IPS-15b (cell line): ENCODE measurements at regions not wholly inside any gene's neighbourhood (a gene's known extent, or its start where the extent isn't known, plus 50 kb on each side); places are given as distances from the start of the nearest gene placed in this dataset.
"Not testable (repeated sequence)": the region's sequence is repeated elsewhere in the genome, so short reads cannot be mapped to it uniquely, and the experiment has no call there.

Experiments
- H3K27me3 ChIP-seq: one replicate; pipeline ENCODE4 v1.6.1; 2013; ENCODE audit warnings: low read length; ENCODE audit not compliant: control insufficient read depth, insufficient read depth
- H3K36me3 ChIP-seq: one replicate; pipeline ENCODE4 v1.6.1; 2013; ENCODE audit warnings: low read length; ENCODE audit not compliant: control insufficient read depth, insufficient read depth
- H3K4me1 ChIP-seq: one replicate; pipeline ENCODE4 v1.6.1; 2013; ENCODE audit warnings: mild to moderate bottlenecking, low read length; ENCODE audit not compliant: control insufficient read depth, insufficient read depth
- H3K4me3 ChIP-seq: one replicate; pipeline ENCODE4 v1.5.1; 2013; ENCODE audit warnings: low read depth, low read length
- H3K9ac ChIP-seq: one replicate; pipeline ENCODE4 v1.6.1; 2013; ENCODE audit warnings: low read depth, mild to moderate bottlenecking, low read length
- H3K9me3 ChIP-seq: one replicate; pipeline ENCODE4 v1.6.1; 2013; ENCODE audit warnings: mild to moderate bottlenecking, low read length; ENCODE audit not compliant: control insufficient read depth, insufficient read depth

- Histone ChIP-seq H3K36me3 (no peaks in the 10 kb centered on the region), H3K9me3 (no peaks in the 10 kb centered on the region), H3K27me3 (no peaks in the 10 kb centered on the region), H3K4me3 (no peak overlapping the region), H3K4me1 (no peaks in the 10 kb centered on the region), H3K9ac (no peak overlapping the region)
Observed at GRCh38 chr1:30140566-30140965, 582.8 kb downstream of the MATN1 start.

DNA sequence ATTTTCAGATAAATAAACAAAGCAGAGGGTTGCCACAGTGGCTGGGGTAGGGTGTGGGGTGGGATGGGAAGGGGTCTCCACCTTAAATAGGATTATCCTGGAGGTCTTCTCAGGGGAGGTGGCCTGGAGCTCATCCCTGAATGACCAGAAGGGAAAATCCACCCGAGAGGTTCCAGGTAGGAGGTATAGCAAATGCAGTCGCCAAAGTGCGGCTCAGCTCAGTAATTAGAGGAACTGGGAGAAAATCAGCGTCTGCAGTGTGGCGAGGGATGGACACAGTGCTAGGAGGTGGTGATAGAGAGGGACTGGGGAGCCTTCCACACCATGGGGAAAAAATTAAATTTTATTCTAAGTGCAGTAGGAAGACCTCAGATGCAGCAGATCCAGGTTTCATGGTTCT, 584.5 kb downstream of the MATN1 start:
- H3K4me3 ChIP-seq = no peak overlapping the region
- H3K27me3 ChIP-seq = no peaks in the 10 kb centered on the region
- no peaks in the 10 kb centered on the region for H3K4me1 ChIP-seq
- H3K36me3 ChIP-seq = no peaks in the 10 kb centered on the region
- H3K9me3 ChIP-seq = no peaks in the 10 kb centered on the region
- H3K9ac ChIP-seq = no peak overlapping the region

DNA sequence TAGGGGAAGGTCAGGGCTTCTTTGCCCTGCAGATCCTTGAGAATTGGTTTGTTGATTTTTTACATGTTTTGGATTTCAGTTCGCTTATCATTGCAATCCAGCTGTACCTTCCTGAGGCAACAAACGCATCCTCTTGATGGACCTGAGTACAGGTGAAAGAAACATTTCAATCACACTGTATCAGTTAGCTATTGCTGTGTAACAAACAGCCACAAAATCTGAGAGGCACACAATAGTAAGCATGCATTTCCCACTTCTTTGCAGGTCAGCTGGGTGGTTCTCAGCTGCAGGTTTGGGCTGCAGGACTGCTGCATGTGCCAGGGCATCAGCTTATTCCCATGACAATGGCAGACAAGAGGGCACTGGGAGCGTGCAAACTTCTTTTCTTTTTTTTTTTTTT, 586.4 kb downstream of the MATN1 start:
- H3K4me3 ChIP-seq = no peak overlapping the region
- H3K27me3 ChIP-seq = no peaks in the 10 kb centered on the region
- H3K9me3 ChIP-seq = no peaks in the 10 kb centered on the region
- no peaks in the 10 kb centered on the region for H3K36me3 ChIP-seq
- H3K4me1 ChIP-seq = no peaks in the 10 kb centered on the region
- no peak overlapping the region for H3K9ac ChIP-seq

DNA sequence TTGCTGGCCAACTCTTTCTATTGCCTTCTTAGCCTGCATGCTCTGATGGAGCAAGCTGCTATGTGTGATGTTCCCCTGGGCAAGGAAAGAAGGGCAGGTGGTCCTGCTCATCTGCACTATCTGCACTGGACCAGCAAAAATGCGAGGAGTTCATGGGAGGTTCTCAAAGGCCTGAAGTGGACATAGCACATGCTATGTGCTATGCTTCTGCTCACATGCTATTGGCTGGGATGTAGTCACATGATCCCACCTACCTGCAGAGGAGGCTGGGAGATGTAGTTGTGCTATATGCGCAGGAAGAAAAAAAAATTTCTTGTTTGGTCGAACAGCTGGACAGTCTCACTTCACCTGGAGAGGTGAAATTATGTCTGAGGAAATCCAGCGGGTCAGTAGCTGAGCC, 587.7 kb downstream of the MATN1 start:
- H3K36me3 ChIP-seq = no peaks in the 10 kb centered on the region
- no peaks in the 10 kb centered on the region for H3K9me3 ChIP-seq
- no peaks in the 10 kb centered on the region for H3K27me3 ChIP-seq
- no peak overlapping the region for H3K9ac ChIP-seq
- no peaks in the 10 kb centered on the region for H3K4me1 ChIP-seq
- no peak overlapping the region for H3K4me3 ChIP-seq

GRCh38 chr1:30134466-30135217, 588.7 kb downstream of the MATN1 start:
- H3K36me3 ChIP-seq = no peaks in the 10 kb centered on the region
- H3K27me3 ChIP-seq = no peaks in the 10 kb centered on the region
- no peak overlapping the region for H3K4me3 ChIP-seq
- H3K9ac ChIP-seq = no peak overlapping the region
- H3K9me3 ChIP-seq = no peaks in the 10 kb centered on the region
- H3K4me1 ChIP-seq = no peaks in the 10 kb centered on the region

DNA sequence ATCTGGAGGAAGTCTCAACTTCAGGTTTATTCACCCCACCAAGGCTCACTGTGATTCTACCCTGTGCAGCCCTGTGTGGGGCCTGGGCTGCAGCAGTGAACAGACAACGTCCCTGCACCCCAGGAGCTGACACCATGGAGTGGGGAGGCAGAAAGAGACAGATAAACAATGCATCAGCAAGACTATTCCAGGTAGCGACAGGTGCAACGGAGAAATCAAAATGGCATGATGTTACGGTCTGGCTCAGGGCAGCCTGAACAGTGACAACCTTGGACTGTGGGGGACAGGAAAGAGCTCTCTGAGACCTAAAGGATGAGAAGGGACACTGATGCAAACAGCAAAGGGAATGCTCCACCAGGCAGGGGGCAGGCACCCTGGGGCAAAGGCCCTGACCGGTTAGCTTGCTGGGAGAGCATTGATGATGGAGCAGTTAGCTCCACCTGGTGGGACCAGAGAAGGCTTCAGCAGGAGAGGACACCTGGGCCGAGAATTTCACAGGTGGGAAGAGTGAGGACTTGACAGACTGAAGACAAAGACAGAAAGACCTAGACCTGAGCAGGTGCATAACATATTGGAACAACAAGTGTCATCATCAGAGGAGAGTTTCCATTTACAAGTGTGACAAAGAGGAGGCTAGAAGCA, 589.9 kb downstream of the MATN1 start:
- Histone ChIP-seq H3K36me3 (no peaks in the 10 kb centered on the region), H3K4me3 (no peak overlapping the region), H3K27me3 (no peaks in the 10 kb centered on the region), H3K9me3 (no peaks in the 10 kb centered on the region), H3K4me1 (no peaks in the 10 kb centered on the region), H3K9ac (no peak overlapping the region)

DNA sequence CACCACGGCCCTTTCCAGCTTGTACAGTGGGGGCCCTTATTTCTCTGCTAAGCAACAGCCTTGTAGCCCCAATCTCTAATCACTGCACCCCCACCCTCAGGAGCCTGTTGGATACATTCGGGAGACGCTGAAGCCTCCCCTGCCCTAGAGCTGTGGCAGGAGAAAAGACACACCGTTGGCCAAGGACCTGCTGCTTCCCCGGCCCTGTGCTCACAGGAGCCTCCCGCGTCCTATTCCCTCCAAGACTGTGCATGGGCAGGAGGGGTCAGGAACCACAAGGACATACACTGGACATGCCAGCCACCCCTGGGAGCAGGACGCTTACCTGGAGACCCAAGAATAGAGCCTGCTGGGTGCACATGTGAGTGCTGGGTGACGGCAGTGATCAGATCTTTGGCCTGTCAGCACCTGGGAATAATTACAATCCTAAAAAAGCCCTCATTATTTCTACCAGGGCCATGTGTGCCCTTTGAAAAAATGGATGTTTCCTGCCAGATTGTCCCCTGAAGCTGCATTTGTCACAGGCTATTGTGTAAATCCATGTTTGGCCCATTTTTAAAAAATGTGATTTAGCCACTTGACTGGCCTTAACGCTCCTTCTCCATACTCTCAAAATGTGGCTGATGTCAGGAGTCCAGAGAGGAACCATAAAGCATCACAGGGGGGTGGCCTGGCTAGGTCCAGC, 590.6 kb downstream of the MATN1 start:
- no peaks in the 10 kb centered on the region for H3K4me1 ChIP-seq
- H3K9ac ChIP-seq = no peak overlapping the region
- H3K9me3 ChIP-seq = no peaks in the 10 kb centered on the region
- no peak overlapping the region for H3K4me3 ChIP-seq
- no peaks in the 10 kb centered on the region for H3K27me3 ChIP-seq
- H3K36me3 ChIP-seq = no peaks in the 10 kb centered on the region

- H3K4me3 ChIP-seq, H3K27me3 ChIP-seq, H3K4me1 ChIP-seq, H3K9me3 ChIP-seq, H3K9ac ChIP-seq, H3K36me3 ChIP-seq: not testable (repeated sequence)
Observed at GRCh38 chr1:30130566-30130965, 592.8 kb downstream of the MATN1 start.

DNA sequence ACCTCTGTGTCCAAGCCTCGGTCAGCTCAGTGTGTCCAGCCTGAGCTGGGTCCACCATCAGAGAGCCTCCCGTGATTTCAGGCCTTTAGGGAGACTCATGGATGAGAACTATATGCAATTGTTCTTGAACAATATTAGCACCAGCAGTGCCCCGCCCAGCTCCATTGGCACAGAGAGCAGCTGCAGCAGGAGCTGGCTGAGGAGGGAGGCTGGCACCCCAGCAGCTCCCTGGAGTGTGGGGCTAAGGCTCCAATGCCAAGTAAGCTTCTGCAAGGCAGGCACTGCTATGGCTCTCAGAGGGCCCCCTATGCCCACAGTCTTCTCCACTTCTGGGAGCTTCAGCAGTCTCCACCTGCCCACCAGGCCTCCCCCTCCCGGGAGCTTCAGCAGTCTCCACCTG, 593.3 kb downstream of the MATN1 start:
- no peaks in the 10 kb centered on the region for H3K36me3 ChIP-seq
- H3K4me1 ChIP-seq = no peaks in the 10 kb centered on the region
- H3K27me3 ChIP-seq = no peaks in the 10 kb centered on the region
- no peaks in the 10 kb centered on the region for H3K9me3 ChIP-seq
- H3K9ac ChIP-seq = no peak overlapping the region
- H3K4me3 ChIP-seq = no peak overlapping the region

DNA sequence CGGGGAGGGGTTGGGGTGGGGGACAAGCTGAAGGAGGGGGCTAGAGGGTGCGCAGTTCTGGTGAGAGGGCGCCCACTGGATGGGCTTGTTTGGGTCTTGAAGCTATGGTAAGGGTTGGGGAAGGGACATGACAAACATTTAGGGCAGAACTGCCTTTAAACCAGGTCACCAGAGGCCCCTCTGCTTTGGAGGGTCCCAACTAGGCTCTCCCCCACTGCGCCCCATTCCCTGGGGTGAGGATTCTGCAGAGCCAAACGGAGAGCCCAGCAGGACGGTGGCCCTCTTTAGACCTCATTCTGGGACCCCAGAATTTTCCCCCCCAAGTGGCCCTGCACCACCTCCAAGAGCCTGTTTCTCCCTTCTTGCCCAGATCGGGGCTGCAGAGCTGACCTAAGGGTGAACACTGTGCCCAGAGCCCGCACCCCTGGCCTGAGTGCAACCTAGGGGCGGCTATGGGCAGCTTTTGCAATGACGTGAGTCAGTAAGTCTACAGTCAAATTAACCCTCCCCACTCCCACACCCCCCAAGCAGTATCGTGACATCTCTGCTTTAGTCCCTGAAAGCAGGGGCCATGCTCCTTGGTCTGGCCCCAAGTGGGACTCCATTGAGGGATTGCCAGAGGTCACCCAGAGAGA, 593.8 kb downstream of the MATN1 start:
- Histone ChIP-seq H3K36me3 (no peaks in the 10 kb centered on the region), H3K9ac (no peak overlapping the region), H3K9me3 (no peaks in the 10 kb centered on the region), H3K4me1 (no peaks in the 10 kb centered on the region), H3K4me3 (no peak overlapping the region), H3K27me3 (no peaks in the 10 kb centered on the region)

- no peak overlapping the region for H3K4me3 ChIP-seq
- no peaks in the 10 kb centered on the region for H3K36me3 ChIP-seq
- no peak overlapping the region for H3K9ac ChIP-seq
- no peaks in the 10 kb centered on the region for H3K4me1 ChIP-seq
- H3K27me3 ChIP-seq = no peaks in the 10 kb centered on the region
- H3K9me3 ChIP-seq = no peaks in the 10 kb centered on the region
Observed at GRCh38 chr1:30129001-30129408, 594.4 kb downstream of the MATN1 start.
